ENCODE measurements at regions not wholly inside any gene's neighbourhood (a gene's known extent, or its start where the extent isn't known, plus 50 kb on each side); places are given as distances from the start of the nearest gene placed in this dataset.

DNA sequence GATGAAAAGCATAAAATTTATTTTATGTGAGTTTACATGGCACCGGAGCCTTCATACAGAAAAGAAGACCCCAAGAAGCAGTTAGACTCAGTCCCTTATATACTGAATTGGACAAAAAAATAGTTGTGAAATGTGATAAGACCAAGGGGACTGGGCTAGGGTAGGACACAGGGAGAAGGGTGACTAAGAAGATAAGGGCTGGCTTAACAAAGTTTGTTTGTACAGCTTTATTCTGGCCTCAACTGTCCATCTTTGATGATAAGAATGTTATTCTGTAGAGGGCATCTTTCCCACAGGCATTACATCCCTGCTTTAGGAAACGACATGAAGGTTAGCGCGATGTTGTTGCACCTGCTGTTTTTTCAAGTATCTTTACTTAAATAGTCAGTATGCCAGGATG, 86.5 kb downstream of the SEC61G start:
- WGBS (ENCODE audit: insufficient coverage, low coverage, missing lambda C conversion rate): 0% methylated on average over 4 of the region's 4 CpGs

More for the DNA sequence above, 86.5 kb downstream of the SEC61G start:
- DNase-seq (ENCODE audit: extremely low read depth in 1 of 4, low spot score in 3 of 4) (peak in 2 of 4 experiments; percentile 5 to 15), ATAC-seq (no peak), FAIRE-seq (no peak)
- Histone ChIP-seq H3K4me1 (replicated peaks in 1 of 2; ENCODE audit: control insufficient read depth in 2 of 2, insufficient read depth in 2 of 2, low read length in 2 of 2) (no peaks in the 10 kb centered on the region), H3K4me2 (ENCODE audit: insufficient read depth, low read length) (no peak overlapping the region), H3K9me3 (replicated peaks; ENCODE audit: control insufficient read depth, insufficient read depth, low read depth, low read length) (no peaks in the 10 kb centered on the region), H3K36me3 (ENCODE audit: control insufficient read depth, insufficient read depth, low read length) (no peaks in the 10 kb centered on the region), H3K9ac (ENCODE audit: insufficient read depth in 1 of 2, low read depth in 2 of 2, low read length in 2 of 2) (no peak overlapping the region), H3K27me3 (ENCODE audit: control insufficient read depth in 2 of 2, insufficient read depth in 2 of 2, low read length in 2 of 2) (no peaks in the 10 kb centered on the region), H4K20me1 (replicated peaks; ENCODE audit: control insufficient read depth, insufficient read depth, low read length) (no peaks in the 10 kb centered on the region), H3K4me3 (no peak overlapping the region), H3K79me2 (ENCODE audit: control insufficient read depth, insufficient read depth, low read length) (no peaks in the 10 kb centered on the region), H2AFZ (ENCODE audit: low read depth, low read length) (no peak overlapping the region), H3K9me1 (ENCODE audit: control insufficient read depth, insufficient read depth, low read length) (no peaks in the 10 kb centered on the region), H3K27ac (ENCODE audit: extremely low read depth, low read depth, low read length) (no peak overlapping the region)
- ChIA-PET POLR2A (interaction anchor here (0.6 kb wide), 1 partner anchor 14 kb away, joined by 4 read pairs; no protein-coding TSS in a partner anchor), CTCF (ENCODE audit: low intra/inter-chr PET ratio) (no interaction called here)
- BruUV-seq (replicated peaks): no TSS peak
- in situ Hi-C loops (cut with MboI): no loop called here
- no peak for TF ChIP-seq ZNF695 (CRISPR knock-in tag; IDR thresholded peaks at IDR 0.05)
- peak in 1 of 2 experiments; percentile 61; a peak in 2 of 4 replicates for TF ChIP-seq FOXA3 (CRISPR knock-in tag; conservative IDR thresholded peaks at IDR 0.05 in 1 of 2, IDR thresholded peaks at IDR 0.05 in 1 of 2)
- TF ChIP-seq TCF3 (CRISPR knock-in tag; IDR thresholded peaks at IDR 0.05): peak; percentile 56; the same call in 1 of the 2 replicates
- peak; percentile 52; the same call in 1 of the 2 replicates for TF ChIP-seq ARID1B (IDR thresholded peaks at IDR 0.05)
- peak; percentile 65; the same call in 1 of the 2 replicates for TF ChIP-seq CBFA2T3 (IDR thresholded peaks at IDR 0.05)
- TF ChIP-seq CBFA2T2 (conservative IDR thresholded peaks at IDR 0.05): peak; percentile 51
- no peak for TF ChIP-seq NCOA4 (IDR thresholded peaks at IDR 0.05; ENCODE audit: partially characterized antibody)
- no peak for TF ChIP-seq SAFB (IDR thresholded peaks at IDR 0.05; ENCODE audit: borderline replicate concordance, low read depth, low read length)
- no peak for TF ChIP-seq RUNX1 (IDR thresholded peaks at IDR 0.05; ENCODE audit: low read depth)
- TF ChIP-seq TAL1 (IDR thresholded peaks at IDR 0.05): peak; percentile 60
- TF ChIP-seq PTTG1 (tag; IDR thresholded peaks at IDR 0.05; ENCODE audit: low read depth): no peak
- intact Hi-C loops (cut with micrococcal nuclease): no loop called here

Data from K562 (cell line).